ENCODE measurements at regions not wholly inside any gene's neighbourhood (a gene's known extent, or its start where the extent isn't known, plus 50 kb on each side); places are given as distances from the start of the nearest gene placed in this dataset.

DNA sequence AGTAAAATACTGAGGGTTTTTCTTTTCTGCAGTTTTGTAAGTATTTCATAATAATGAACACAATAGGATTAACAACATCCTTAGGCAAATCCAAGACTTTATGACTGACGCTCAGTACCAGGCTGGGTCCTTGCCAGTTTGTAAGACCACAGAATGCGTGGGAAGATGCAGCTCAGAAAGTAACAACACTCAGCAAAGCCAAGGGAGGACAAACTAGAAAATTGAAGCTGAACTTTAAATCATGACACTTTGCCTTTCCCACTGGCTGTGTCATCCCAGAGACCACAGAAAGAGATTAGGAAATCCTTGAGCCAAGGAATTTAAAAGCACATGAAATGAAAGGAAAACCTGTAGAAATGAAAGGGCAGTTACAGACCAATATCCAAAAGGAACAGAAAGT, 426.3 kb upstream of the CHRM3 start:
- TF ChIP-seq POLR2A (IDR thresholded peaks at IDR 0.05) (no peak), POLR2AphosphoS5 (IDR thresholded peaks at IDR 0.05) (no peak)
- TF ChIP-seq, protein P1, sequence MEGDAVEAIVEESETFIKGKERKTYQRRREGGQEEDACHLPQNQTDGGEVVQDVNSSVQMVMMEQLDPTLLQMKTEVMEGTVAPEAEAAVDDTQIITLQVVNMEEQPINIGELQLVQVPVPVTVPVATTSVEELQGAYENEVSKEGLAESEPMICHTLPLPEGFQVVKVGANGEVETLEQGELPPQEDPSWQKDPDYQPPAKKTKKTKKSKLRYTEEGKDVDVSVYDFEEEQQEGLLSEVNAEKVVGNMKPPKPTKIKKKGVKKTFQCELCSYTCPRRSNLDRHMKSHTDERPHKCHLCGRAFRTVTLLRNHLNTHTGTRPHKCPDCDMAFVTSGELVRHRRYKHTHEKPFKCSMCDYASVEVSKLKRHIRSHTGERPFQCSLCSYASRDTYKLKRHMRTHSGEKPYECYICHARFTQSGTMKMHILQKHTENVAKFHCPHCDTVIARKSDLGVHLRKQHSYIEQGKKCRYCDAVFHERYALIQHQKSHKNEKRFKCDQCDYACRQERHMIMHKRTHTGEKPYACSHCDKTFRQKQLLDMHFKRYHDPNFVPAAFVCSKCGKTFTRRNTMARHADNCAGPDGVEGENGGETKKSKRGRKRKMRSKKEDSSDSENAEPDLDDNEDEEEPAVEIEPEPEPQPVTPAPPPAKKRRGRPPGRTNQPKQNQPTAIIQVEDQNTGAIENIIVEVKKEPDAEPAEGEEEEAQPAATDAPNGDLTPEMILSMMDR (IDR thresholded peaks at IDR 0.05): no peak
